ENCODE measurements at regions not wholly inside any gene's neighbourhood (a gene's known extent, or its start where the extent isn't known, plus 50 kb on each side); places are given as distances from the start of the nearest gene placed in this dataset.

GRCh38 chr5:157961896-157962590, 103.1 kb upstream of the CLINT1 start:
- Histone ChIP-seq H3K4me1 (peaks cover 0 to 9% (median 7%) of the 10 kb centered on the region in 4 donors), H3K36me3 (no peaks in the 10 kb centered on the region), H3K27me3 (no peaks in the 10 kb centered on the region), H3K4me3 (no peak overlapping the region), H3K27ac (replicated peaks in 1 of 4) (no peak overlapping the region), H3K9me3 (peaks cover 0 to 4% (median 0%) of the 10 kb centered on the region in 4 donors)
- DNase-seq (ENCODE audit: extremely low spot score), result no peak
- 32% methylated on average over 6 of the region's 6 CpGs for WGBS
- intact Hi-C loops (cut with DNase I), result no loop called here
- TF ChIP-seq POLR2A (IDR thresholded peaks at IDR 0.05; ENCODE audit: low read depth) (no peak), EP300 (IDR thresholded peaks at IDR 0.05) (no peak), CTCF (IDR thresholded peaks at IDR 0.05) (no peak), POLR2AphosphoS5 (IDR thresholded peaks at IDR 0.05) (no peak)

GRCh38 chr5:157961176-157961575, 102.2 kb upstream of the CLINT1 start:
- H3K36me3 ChIP-seq, result no peaks in the 10 kb centered on the region
- peaks cover 0 to 9% (median 7%) of the 10 kb centered on the region in 4 donors for H3K4me1 ChIP-seq
- no peak for DNase-seq (ENCODE audit: extremely low spot score)
- TF ChIP-seq CTCF (IDR thresholded peaks at IDR 0.05) (no peak), EP300 (IDR thresholded peaks at IDR 0.05) (no peak), POLR2A (IDR thresholded peaks at IDR 0.05; ENCODE audit: low read depth) (no peak), POLR2AphosphoS5 (IDR thresholded peaks at IDR 0.05) (no peak)
- 81% methylated on average over 9 of the region's 9 CpGs for WGBS
- peaks cover 0 to 4% (median 0%) of the 10 kb centered on the region in 4 donors for H3K9me3 ChIP-seq
- H3K4me3 ChIP-seq, result no peak overlapping the region
- no peaks in the 10 kb centered on the region for H3K27me3 ChIP-seq
- no peak overlapping the region for H3K27ac ChIP-seq (replicated peaks in 1 of 4)
- intact Hi-C loops (cut with DNase I), result no loop called here

- H3K4me1 ChIP-seq, result peaks cover 0 to 9% (median 7%) of the 10 kb centered on the region in 4 donors
- intact Hi-C loops (cut with DNase I), result no loop called here
- no peaks in the 10 kb centered on the region for H3K36me3 ChIP-seq
- H3K27ac ChIP-seq (replicated peaks in 1 of 4), result no peak overlapping the region
- no peaks in the 10 kb centered on the region for H3K27me3 ChIP-seq
- no peak for DNase-seq (ENCODE audit: extremely low spot score)
- TF ChIP-seq EP300 (IDR thresholded peaks at IDR 0.05), result no peak
- no peak for TF ChIP-seq POLR2AphosphoS5 (IDR thresholded peaks at IDR 0.05)
- no peak for TF ChIP-seq POLR2A (IDR thresholded peaks at IDR 0.05; ENCODE audit: low read depth)
- H3K9me3 ChIP-seq, result peaks cover 0 to 4% (median 0%) of the 10 kb centered on the region in 4 donors
- no peak overlapping the region for H3K4me3 ChIP-seq
Measured at GRCh38 chr5:157959370-157959769, 100.4 kb upstream of the CLINT1 start.

- Histone ChIP-seq H3K9me3 (peaks cover 0 to 4% (median 0%) of the 10 kb centered on the region in 4 donors), H3K36me3 (no peaks in the 10 kb centered on the region), H3K4me1 (no peaks in the 10 kb centered on the region), H3K27me3 (no peaks in the 10 kb centered on the region), H3K4me3 (no peak overlapping the region), H3K27ac (replicated peaks in 1 of 4) (no peak overlapping the region)
- intact Hi-C loops (cut with DNase I), result no loop called here
- no peak for DNase-seq (ENCODE audit: extremely low spot score)
- WGBS, result 72% methylated on average over 3 of the region's 3 CpGs
- no peak for TF ChIP-seq POLR2A (IDR thresholded peaks at IDR 0.05; ENCODE audit: low read depth)
Measured at GRCh38 chr5:157956271-157956885, 97.4 kb upstream of the CLINT1 start.

GRCh38 chr5:157955541-157956172, 96.7 kb upstream of the CLINT1 start:
- Histone ChIP-seq H3K4me1 (no peaks in the 10 kb centered on the region), H3K27ac (replicated peaks in 1 of 4) (no peak overlapping the region), H3K36me3 (no peaks in the 10 kb centered on the region), H3K4me3 (no peak overlapping the region), H3K27me3 (no peaks in the 10 kb centered on the region), H3K9me3 (peaks cover 0 to 4% (median 0%) of the 10 kb centered on the region in 4 donors)
- intact Hi-C loops (cut with DNase I), result no loop called here
- no peak for TF ChIP-seq CTCF (IDR thresholded peaks at IDR 0.05)
- TF ChIP-seq POLR2AphosphoS5 (IDR thresholded peaks at IDR 0.05), result no peak
- TF ChIP-seq EP300 (IDR thresholded peaks at IDR 0.05), result no peak
- no peak for TF ChIP-seq POLR2A (IDR thresholded peaks at IDR 0.05; ENCODE audit: low read depth)
- 90% methylated on average over 6 of the region's 6 CpGs for WGBS
- DNase-seq (ENCODE audit: extremely low spot score), result no peak

All from esophagus muscularis mucosa (tissue), 4 donors.